A673 (cell line): ENCODE measurements at regions not wholly inside any gene's neighbourhood (a gene's known extent, or its start where the extent isn't known, plus 50 kb on each side); places are given as distances from the start of the nearest gene placed in this dataset.

Experiments used
- CTCF ChIP-seq: fragments of 300-800, 200-600 bp; sonication (generic); conservative IDR thresholded peaks from 2 replicates; pipeline ENCODE4 v1.5.1; 2017; ENCODE audit warnings: low read depth, mild to moderate bottlenecking, antibody characterized with exemption, low read length, moderate library complexity, mixed read lengths
- EZH2 ChIP-seq: fragments of 200-600 bp; sonication (generic); IDR thresholded peaks from 2 replicates; pipeline ENCODE4 v1.6.1; 2017; ENCODE audit warnings: borderline replicate concordance, low read depth, mild to moderate bottlenecking, mixed read lengths, antibody characterized with exemption, low read length; ENCODE audit not compliant: poor library complexity, severe bottlenecking

GRCh38 chr19:40933025-40933424, 51.0 kb upstream of the CYP2A7 start:
- TF ChIP-seq CTCF: peak; percentile 44
- TF ChIP-seq EZH2: no peak
